ENCODE measurements at regions not wholly inside any gene's neighbourhood (a gene's known extent, or its start where the extent isn't known, plus 50 kb on each side); places are given as distances from the start of the nearest gene placed in this dataset.

DNA sequence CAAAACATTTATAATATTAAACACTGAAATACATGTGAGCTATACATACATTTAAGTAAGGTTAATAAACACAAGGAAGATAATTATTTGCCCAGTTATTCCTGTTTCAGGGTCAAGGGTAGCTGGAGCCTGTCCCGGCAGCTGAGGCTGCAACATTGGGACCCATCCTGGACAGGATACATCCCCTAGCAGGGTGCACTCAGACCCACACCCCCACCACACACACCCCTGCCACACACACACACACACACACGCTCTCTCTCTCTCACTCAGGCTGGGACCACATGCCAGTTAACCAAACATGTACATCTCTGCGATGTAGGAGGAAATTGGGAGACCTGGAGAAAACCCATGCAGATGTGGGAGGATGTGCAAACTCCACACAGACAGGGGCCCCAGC lies 112.6 kb upstream of the TMCC3 start:
- 86% methylated on average over 3 of the region's 3 CpGs for WGBS (ENCODE audit: low lambda C conversion rate)
- no peak overlapping the region for H3K27ac ChIP-seq (ENCODE audit: low read depth in 2 of 2, low read length in 1 of 2)
- no peak overlapping the region for H2AFZ ChIP-seq (ENCODE audit: low read depth)
- no peaks in the 10 kb centered on the region for H3K9me3 ChIP-seq
- ChIA-PET CTCF (interaction anchor here (1.0 to 2.7 kb wide), 7 partner anchors 8 to 217 kb away, joined by 3 to 14 read pairs (median 4); no protein-coding TSS in a partner anchor), POLR2A (no interaction called here)
- H3K4me2 ChIP-seq = no peak overlapping the region
- no peaks in the 10 kb centered on the region for H3K9me2 ChIP-seq
- no peaks in the 10 kb centered on the region for H3F3A ChIP-seq (replicated peaks; ENCODE audit: insufficient read depth)
- TF ChIP-seq TAF1 (IDR thresholded peaks at IDR 0.05; ENCODE audit: borderline replicate concordance, low read depth, low read length) (no peak), FOXM1 (IDR thresholded peaks at IDR 0.05; ENCODE audit: low read depth) (no peak), FOXJ3 (CRISPR knock-in tag; IDR thresholded peaks at IDR 0.05) (no peak), POLR2AphosphoS5 (IDR thresholded peaks at IDR 0.05; ENCODE audit: low read depth, low read length) (no peak), EP300 (IDR thresholded peaks at IDR 0.05; ENCODE audit: borderline replicate concordance in 1 of 2, low read depth in 1 of 2, low read length in 1 of 2) (no peak), JUND (IDR thresholded peaks at IDR 0.05) (no peak), SIN3A (IDR thresholded peaks at IDR 0.05; ENCODE audit: borderline replicate concordance, low read depth, low read length) (no peak), FOSL2 (IDR thresholded peaks at IDR 0.05; ENCODE audit: borderline replicate concordance, low read depth) (no peak), GABPA (IDR thresholded peaks at IDR 0.05; ENCODE audit: low read depth) (no peak), MXI1 (IDR thresholded peaks at IDR 0.05; ENCODE audit: low read depth, low read length) (no peak), RFX5 (IDR thresholded peaks at IDR 0.05; ENCODE audit: low read length) (no peak), NFIC (IDR thresholded peaks at IDR 0.05; ENCODE audit: borderline replicate concordance) (no peak), SMC3 (IDR thresholded peaks at IDR 0.05; ENCODE audit: low read depth, low read length) (no peak), GATA2 (CRISPR knock-in tag; IDR thresholded peaks at IDR 0.05) (no peak), RAD21 (IDR thresholded peaks at IDR 0.05; ENCODE audit: low read length) (no peak), NRF1 (IDR thresholded peaks at IDR 0.05; ENCODE audit: low read depth, low read length) (no peak)
- TF ChIP-seq, protein P1, sequence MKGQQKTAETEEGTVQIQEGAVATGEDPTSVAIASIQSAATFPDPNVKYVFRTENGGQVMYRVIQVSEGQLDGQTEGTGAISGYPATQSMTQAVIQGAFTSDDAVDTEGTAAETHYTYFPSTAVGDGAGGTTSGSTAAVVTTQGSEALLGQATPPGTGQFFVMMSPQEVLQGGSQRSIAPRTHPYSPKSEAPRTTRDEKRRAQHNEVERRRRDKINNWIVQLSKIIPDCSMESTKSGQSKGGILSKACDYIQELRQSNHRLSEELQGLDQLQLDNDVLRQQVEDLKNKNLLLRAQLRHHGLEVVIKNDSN (IDR thresholded peaks at IDR 0.05; ENCODE audit: borderline replicate concordance, low read depth) = no peak
- TF ChIP-seq, protein P2, sequence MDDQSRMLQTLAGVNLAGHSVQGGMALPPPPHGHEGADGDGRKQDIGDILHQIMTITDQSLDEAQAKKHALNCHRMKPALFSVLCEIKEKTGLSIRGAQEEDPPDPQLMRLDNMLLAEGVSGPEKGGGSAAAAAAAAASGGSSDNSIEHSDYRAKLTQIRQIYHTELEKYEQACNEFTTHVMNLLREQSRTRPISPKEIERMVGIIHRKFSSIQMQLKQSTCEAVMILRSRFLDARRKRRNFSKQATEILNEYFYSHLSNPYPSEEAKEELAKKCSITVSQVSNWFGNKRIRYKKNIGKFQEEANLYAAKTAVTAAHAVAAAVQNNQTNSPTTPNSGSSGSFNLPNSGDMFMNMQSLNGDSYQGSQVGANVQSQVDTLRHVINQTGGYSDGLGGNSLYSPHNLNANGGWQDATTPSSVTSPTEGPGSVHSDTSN (IDR thresholded peaks at IDR 0.05) = no peak
- TF ChIP-seq, protein P3, sequence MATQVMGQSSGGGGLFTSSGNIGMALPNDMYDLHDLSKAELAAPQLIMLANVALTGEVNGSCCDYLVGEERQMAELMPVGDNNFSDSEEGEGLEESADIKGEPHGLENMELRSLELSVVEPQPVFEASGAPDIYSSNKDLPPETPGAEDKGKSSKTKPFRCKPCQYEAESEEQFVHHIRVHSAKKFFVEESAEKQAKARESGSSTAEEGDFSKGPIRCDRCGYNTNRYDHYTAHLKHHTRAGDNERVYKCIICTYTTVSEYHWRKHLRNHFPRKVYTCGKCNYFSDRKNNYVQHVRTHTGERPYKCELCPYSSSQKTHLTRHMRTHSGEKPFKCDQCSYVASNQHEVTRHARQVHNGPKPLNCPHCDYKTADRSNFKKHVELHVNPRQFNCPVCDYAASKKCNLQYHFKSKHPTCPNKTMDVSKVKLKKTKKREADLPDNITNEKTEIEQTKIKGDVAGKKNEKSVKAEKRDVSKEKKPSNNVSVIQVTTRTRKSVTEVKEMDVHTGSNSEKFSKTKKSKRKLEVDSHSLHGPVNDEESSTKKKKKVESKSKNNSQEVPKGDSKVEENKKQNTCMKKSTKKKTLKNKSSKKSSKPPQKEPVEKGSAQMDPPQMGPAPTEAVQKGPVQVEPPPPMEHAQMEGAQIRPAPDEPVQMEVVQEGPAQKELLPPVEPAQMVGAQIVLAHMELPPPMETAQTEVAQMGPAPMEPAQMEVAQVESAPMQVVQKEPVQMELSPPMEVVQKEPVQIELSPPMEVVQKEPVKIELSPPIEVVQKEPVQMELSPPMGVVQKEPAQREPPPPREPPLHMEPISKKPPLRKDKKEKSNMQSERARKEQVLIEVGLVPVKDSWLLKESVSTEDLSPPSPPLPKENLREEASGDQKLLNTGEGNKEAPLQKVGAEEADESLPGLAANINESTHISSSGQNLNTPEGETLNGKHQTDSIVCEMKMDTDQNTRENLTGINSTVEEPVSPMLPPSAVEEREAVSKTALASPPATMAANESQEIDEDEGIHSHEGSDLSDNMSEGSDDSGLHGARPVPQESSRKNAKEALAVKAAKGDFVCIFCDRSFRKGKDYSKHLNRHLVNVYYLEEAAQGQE (IDR thresholded peaks at IDR 0.05; ENCODE audit: low read depth, low read length) = no peak
- TF ChIP-seq, protein P4, sequence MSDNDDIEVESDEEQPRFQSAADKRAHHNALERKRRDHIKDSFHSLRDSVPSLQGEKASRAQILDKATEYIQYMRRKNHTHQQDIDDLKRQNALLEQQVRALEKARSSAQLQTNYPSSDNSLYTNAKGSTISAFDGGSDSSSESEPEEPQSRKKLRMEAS (IDR thresholded peaks at IDR 0.05; ENCODE audit: low read depth) = no peak
- H3K79me2 ChIP-seq (ENCODE audit: insufficient read depth) = no peaks in the 10 kb centered on the region
- H3K9ac ChIP-seq = no peak overlapping the region
- no peak overlapping the region for H3K4me3 ChIP-seq (ENCODE audit: low read depth in 2 of 2, low read length in 1 of 2)
- H4K20me1 ChIP-seq (ENCODE audit: insufficient read depth) = no peaks in the 10 kb centered on the region
- no peak for DNase-seq
- H3K4me1 ChIP-seq (ENCODE audit: control insufficient read depth in 1 of 2, insufficient read depth in 2 of 2, low read depth in 1 of 2, low read length in 1 of 2) = no peaks in the 10 kb centered on the region; a peak in 1 of 4 replicates
- no peaks in the 10 kb centered on the region for H3K36me3 ChIP-seq (replicated peaks in 1 of 2; ENCODE audit: control insufficient read depth in 1 of 2, insufficient read depth in 2 of 2, low read length in 1 of 2)
- no peaks in the 10 kb centered on the region for H3K27me3 ChIP-seq (ENCODE audit: insufficient read depth)

Data from SK-N-SH (cell line).